ENCODE measurements at regions not wholly inside any gene's neighbourhood (a gene's known extent, or its start where the extent isn't known, plus 50 kb on each side); places are given as distances from the start of the nearest gene placed in this dataset.

DNA sequence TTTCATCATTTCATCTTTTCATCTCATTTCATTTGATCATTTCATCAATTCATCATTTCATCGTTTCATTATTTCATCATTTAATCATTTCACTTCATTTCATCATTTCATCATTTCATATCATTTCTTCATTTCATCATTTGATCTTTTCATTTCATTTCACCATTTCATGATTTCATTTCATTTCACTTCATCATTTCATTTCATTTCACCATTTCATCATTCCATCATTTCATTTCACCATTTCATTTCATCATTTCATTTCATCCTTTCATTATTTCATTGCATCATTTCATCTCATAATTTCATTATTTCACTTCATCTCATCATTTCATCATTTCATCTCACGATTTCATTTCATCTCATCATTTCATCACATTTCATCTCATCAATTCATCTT, 127.8 kb downstream of the ANKRD30BL start:
- Histone ChIP-seq H3K27ac (ENCODE audit: insufficient read depth, low read length) (no peak overlapping the region), H3K14ac (replicated peaks; ENCODE audit: low read depth, low read length) (no peak overlapping the region), H3K23ac (ENCODE audit: low read depth, low read length) (no peak overlapping the region), H3K18ac (ENCODE audit: low read depth, low read length) (no peak overlapping the region), H2BK15ac (ENCODE audit: low read depth, low read length) (no peak overlapping the region), H3K9me1 (ENCODE audit: insufficient read depth, low read length) (no peaks in the 10 kb centered on the region), H3K4me2 (ENCODE audit: low read depth, low read length) (no peak overlapping the region), H2AK5ac (ENCODE audit: low read depth, low read length) (no peak overlapping the region), H4K8ac (ENCODE audit: low read depth in 2 of 2, low read length in 2 of 2) (no peak overlapping the region), H2BK5ac (ENCODE audit: low read depth, low read length, poor library complexity, severe bottlenecking) (no peak overlapping the region), H4K20me1 (ENCODE audit: insufficient read depth, low read length) (no peaks in the 10 kb centered on the region), H2AK9ac (replicated peaks; ENCODE audit: low read depth, low read length, poor library complexity) (no peak overlapping the region), H4K5ac (ENCODE audit: low read depth, low read length) (no peak overlapping the region), H3K79me1 (ENCODE audit: low read depth in 1 of 2, low read length in 2 of 2) (no peaks in the 10 kb centered on the region), H3K56ac (ENCODE audit: extremely low read depth, insufficient read depth, low read length) (no peak overlapping the region), H3K36me3 (ENCODE audit: control insufficient read depth, insufficient read depth, low read length) (no peaks in the 10 kb centered on the region), H3K4me3 (ENCODE audit: insufficient read depth, low read depth, low read length) (no peak overlapping the region), H2BK20ac (ENCODE audit: low read depth, low read length) (no peak overlapping the region), H3K27me3 (ENCODE audit: control insufficient read depth, insufficient read depth, low read length) (peaks cover 16% of the 10 kb centered on the region), H2BK120ac (ENCODE audit: low read depth, low read length) (no peak overlapping the region), H2AFZ (replicated peaks; ENCODE audit: low read length, poor library complexity) (no peak overlapping the region), H3K4me1 (ENCODE audit: control insufficient read depth, insufficient read depth, low read length) (no peaks in the 10 kb centered on the region), H3K9ac (ENCODE audit: low read depth, low read length) (no peak overlapping the region), H3K9me3 (ENCODE audit: control insufficient read depth, insufficient read depth, low read length) (no peaks in the 10 kb centered on the region), H3K4ac (ENCODE audit: low read depth, low read length) (no peak overlapping the region), H4K91ac (ENCODE audit: insufficient read depth, low read depth, low read length) (no peak overlapping the region)
- CTCF ChIA-PET = no interaction called here
- in situ Hi-C loops (cut with MboI; ENCODE audit: low sequenced_read_pairs) = no loop called here
- 64 to 100% methylated on average over 1 to 2 of the region's 2 CpGs for WGBS, 2 experiments (ENCODE audit: extremely low coverage in 2 of 2, insufficient read length in 1 of 2)
- intact Hi-C loops (cut with micrococcal nuclease) = no loop called here
- BruUV-seq (replicated peaks) = no TSS peak
- POLR2A ChIA-PET (ENCODE audit: unreplicated experiment) = no interaction called here
- dilution Hi-C loops (cut with HindIII; ENCODE audit: low sequenced_read_pairs, unreplicated experiment) = no loop called here
- DNase-seq = no peak
- TF ChIP-seq RCOR1 (IDR thresholded peaks at IDR 0.05; ENCODE audit: insufficient replicate concordance, low read length) (no peak), NFE2L2 (IDR thresholded peaks at IDR 0.05; ENCODE audit: low read depth, low read length) (no peak), SMC3 (IDR thresholded peaks at IDR 0.05; ENCODE audit: low read depth, low read length) (no peak)
- TF ChIP-seq, protein P1, sequence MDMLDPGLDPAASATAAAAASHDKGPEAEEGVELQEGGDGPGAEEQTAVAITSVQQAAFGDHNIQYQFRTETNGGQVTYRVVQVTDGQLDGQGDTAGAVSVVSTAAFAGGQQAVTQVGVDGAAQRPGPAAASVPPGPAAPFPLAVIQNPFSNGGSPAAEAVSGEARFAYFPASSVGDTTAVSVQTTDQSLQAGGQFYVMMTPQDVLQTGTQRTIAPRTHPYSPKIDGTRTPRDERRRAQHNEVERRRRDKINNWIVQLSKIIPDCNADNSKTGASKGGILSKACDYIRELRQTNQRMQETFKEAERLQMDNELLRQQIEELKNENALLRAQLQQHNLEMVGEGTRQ (IDR thresholded peaks at IDR 0.05; ENCODE audit: low read depth, low read length) = no peak
- no peak for ATAC-seq (ENCODE audit: low read depth)

All from IMR-90 (cell line).